HG02981 (cell line): ENCODE measurements at regions not wholly inside any gene's neighbourhood (a gene's known extent, or its start where the extent isn't known, plus 50 kb on each side); places are given as distances from the start of the nearest gene placed in this dataset.
"Not testable (repeated sequence)": the region's sequence is repeated elsewhere in the genome, so short reads cannot be mapped to it uniquely, and the experiment has no call there.

Experiments used
- ATAC-seq: cut with Tn5 transposase; IDR thresholded peaks from one replicate; pipeline ENCODE4 v1.9.1; 2021; ENCODE audit warnings: mild to moderate bottlenecking, moderate library complexity; ENCODE audit not compliant: unreplicated experiment

DNA sequence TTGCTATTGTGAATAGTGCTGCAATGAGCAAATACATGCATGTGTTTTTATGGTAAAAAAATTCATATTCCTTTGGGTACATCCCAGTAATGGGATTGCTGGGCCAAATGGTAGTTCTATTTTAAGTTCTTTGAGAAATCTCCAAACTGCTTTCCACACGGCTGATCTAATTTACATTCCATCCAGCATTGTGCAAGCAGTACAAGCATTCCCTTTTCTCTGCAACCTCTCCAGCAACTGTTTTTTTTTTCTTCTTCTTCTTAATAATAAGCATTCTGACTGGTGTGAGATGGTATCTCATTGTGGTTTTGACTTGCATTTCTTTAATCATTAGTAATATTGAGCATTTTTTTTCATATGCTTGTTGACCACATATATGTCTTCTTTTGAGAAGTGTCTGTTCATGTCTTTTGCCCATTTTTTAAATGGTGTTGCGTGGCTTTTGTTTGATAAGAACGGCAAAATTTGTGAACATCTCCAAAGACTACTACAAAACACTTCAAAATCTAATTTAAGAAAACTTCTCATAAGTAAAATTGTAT lies 136.1 kb upstream of the MYO3A start:
- ATAC-seq = no peak

DNA sequence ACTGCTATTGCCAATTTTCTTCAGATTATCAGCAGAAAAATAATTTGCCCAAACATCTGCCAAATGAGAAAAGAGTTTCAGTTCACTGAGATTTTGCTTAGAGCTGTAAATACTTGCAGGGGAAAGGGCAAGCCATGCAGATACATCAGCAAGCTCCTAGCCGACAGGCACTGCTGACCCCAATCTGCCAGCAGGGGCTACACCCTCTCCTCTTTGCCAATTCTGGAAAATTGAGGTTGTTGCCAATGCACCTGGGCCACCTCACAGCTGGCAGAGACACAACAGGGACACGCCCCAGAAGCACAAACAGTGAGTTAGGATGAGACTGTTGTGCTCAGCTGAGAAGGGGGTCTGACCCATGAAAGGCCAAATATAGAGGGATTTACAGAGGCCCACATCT lies 129.5 kb upstream of the MYO3A start:
- no peak for ATAC-seq

DNA sequence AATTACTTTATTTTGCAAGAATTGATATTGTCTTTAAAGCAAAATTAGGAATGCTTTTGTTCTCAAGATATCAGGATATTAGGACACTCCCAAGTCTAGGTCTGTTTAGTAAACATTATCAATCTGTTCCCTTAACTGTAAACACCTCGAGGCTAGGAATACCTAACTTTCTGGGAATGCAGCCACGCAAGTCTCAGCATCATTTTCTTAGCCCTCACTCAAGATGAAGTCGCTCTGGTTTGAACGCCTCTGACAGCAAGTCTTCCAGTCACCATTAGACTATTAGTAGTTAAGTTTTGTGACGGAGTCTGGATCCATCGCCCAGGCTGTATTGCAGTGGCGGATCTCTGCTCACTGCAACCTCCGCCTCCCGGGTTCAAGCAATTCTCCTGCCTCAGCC lies 128.0 kb upstream of the MYO3A start:
- no peak for ATAC-seq

GRCh38 chr10:25808372-25808771 lies 125.7 kb upstream of the MYO3A start:
- no peak for ATAC-seq

DNA sequence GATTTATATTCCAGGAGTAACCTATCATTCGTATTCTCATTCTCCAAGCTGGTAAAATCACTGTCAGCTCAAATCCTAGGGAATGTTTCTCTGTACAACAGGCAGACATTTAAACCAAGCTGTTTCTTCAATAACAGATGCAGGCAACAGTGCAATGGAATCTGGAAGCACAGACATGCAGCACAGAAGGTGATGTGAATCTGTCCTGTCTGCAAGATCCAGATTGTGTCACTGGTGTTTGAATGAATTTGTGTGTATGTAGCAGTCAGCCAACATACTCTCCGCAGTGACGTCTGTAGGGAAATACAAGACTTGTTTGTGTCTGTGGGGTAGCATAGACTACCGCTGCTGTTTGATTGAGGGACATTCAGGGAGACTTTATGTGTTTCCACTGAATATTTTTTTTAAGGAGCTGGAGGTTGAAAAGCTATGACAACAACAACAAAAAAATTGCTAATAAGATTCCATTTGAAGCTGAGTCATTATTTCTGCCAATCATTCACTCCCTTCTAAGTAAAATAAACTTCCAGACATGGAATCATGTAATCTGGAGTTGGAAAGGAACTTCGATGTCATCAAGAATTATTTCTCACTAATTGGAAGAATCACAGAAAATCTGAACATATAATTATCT lies 122.9 kb upstream of the MYO3A start:
- no peak for ATAC-seq

GRCh38 chr10:25813511-25813910 lies 120.5 kb upstream of the MYO3A start:
- no peak for ATAC-seq

- no peak for ATAC-seq
Measured at GRCh38 chr10:25815236-25815635, 118.8 kb upstream of the MYO3A start.

GRCh38 chr10:25815999-25816768 lies 117.8 kb upstream of the MYO3A start:
- no peak for ATAC-seq

- no peak for ATAC-seq
Measured at GRCh38 chr10:25817200-25817599, 116.8 kb upstream of the MYO3A start.

- ATAC-seq = no peak
Measured at GRCh38 chr10:25818751-25819150, 115.3 kb upstream of the MYO3A start.

GRCh38 chr10:25820472-25820871 lies 113.6 kb upstream of the MYO3A start:
- no peak for ATAC-seq

DNA sequence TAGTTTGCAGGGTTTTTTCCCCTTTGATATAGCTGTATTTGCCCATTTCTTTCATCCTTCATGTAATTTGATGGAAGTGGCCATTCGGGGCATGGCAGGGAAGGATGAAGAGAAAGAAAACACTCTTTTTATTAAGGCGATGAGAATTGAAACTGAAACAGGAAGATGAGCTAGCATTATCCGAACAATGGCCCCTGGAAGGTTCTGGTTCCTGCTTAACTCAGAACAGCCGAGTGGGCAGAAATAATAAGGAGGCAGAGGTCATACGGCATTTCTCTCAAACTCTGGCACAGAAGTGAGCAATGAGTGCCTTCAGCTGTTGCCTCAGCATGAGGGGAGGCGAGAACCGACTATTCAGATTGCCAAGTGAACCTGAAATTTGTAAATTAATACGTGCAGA lies 113.2 kb upstream of the MYO3A start:
- ATAC-seq = no peak

- no peak for ATAC-seq
Measured at GRCh38 chr10:25824050-25824449, 110.0 kb upstream of the MYO3A start.

DNA sequence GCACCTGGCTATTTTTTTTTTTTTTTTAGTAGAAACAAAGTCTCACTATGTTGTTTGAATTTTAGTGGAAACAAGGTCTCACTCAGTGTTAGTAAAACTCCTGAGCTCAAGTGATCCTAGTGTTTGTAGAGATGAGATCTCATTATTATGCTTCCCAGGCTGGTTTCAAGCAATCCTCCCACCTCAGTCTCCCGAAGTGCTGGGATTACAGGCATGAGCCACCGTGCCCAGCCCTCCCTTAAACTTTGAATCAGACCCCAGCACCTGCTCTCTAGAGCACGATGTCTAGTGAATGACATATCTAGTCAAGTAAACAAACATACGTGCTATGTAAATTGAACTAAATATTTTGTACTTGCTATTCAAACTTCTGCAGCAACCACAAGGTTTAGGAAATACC lies 105.6 kb upstream of the MYO3A start:
- no peak for ATAC-seq

DNA sequence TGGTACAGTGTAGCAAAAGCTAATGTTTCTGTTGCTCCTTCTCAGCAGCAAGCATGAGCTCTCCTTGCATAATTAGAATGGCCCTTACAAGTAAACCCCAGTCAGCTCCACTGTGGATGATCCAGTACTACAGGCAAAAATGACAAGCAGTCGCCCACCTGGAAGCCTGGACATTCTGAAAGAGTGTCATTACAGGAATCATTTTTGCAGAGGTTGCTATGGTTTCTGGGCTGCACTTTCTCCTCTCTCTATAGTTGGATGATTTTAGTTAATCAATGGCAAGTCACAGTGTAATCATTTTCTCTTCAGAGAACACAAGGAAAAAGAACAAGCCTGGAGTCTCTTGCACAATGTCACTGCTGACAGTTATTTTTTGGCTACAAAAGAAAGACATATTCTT lies 102.9 kb upstream of the MYO3A start:
- ATAC-seq = no peak

DNA sequence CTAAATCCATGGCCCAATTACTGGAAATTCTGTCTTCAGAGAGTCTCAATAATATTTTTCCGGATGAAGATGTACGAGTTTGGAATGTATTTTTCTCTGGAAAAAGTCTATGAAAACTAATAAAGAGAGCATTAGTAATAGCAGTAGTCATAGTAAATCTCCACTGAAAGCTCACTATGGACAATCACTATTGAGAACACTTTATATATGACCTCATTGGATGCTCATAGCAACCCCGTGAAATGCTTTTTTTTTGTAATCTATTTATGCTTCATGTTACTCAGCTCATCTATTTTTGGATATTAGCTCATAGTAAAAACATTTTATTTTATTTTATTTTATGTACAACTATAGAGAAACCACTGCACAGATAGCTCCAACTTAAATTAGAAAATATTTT lies 94.3 kb upstream of the MYO3A start:
- no peak for ATAC-seq

- ATAC-seq = not testable (repeated sequence)
Measured at GRCh38 chr10:25840875-25841274, 93.2 kb upstream of the MYO3A start.

- ATAC-seq = no peak
Measured at GRCh38 chr10:25842146-25842545, 91.9 kb upstream of the MYO3A start.

DNA sequence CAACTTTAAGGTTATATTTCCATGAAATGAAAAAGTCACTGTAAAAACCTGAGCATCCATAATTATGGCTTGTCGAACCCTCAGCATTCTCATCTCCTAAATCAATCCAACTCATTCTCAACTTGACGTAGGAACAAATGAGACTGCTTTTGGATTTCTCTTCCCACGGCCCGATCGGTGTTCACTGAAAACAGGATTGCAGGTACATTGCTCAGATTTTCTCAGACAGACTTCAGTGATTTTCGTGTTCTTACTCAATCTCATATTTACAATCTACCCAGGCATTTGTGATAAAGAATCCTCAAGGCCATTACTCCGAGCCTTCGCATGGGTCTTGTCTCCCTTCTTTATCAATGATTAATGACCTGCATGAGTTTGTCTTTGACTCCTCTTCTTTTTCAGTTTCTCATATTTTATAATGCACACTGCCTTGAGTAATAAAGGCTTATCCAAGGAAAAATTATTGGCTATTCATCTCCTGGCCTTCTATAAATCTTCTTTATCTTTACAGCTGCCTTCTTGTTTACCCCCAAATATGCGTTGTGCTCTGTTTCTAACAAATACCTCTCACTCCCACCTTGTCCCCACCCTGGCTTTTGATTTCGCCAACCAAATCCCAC lies 90.4 kb upstream of the MYO3A start:
- no peak for ATAC-seq

GRCh38 chr10:25844716-25845115 lies 89.3 kb upstream of the MYO3A start:
- ATAC-seq = not testable (repeated sequence)

GRCh38 chr10:25849268-25849667 lies 84.8 kb upstream of the MYO3A start:
- ATAC-seq = no peak

DNA sequence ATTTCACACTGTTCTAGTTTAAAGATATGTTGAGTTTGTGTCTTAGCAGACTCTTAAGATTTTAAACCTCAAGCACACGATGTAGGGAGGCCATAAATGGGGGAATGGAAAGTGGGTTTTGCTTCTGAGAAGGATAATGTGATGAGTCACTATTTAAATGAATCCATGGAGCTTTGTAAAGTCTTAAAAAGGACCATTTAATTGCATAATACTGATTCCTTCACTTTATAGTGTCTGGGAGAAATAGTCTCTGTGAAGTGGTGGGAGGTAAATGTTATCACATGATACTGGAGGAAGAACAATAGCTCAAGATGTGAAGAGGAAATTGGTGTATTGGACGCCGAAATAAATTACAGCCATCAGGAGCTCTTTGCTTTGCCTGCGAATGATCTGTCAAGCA lies 84.0 kb upstream of the MYO3A start:
- no peak for ATAC-seq
